ENCODE measurements at regions not wholly inside any gene's neighbourhood (a gene's known extent, or its start where the extent isn't known, plus 50 kb on each side); places are given as distances from the start of the nearest gene placed in this dataset.

- TF ChIP-seq CTCF (IDR thresholded peaks at IDR 0.05 in 8 of 11, conservative IDR thresholded peaks at IDR 0.05 in 3 of 11): no peak
- no peak for TF ChIP-seq POLR2AphosphoS5 (IDR thresholded peaks at IDR 0.05)
These were observed 274.8 kb downstream of the LRFN2 start for GRCh38 chr6:40312213-40313015.
